GM23338 (cell line): ENCODE measurements at regions not wholly inside any gene's neighbourhood (a gene's known extent, or its start where the extent isn't known, plus 50 kb on each side); places are given as distances from the start of the nearest gene placed in this dataset.

Source experiments
- CREB1 ChIP-seq: fragments of 250-450 bp; sonication (Bioruptor Pico); IDR thresholded peaks from 2 replicates; pipeline ENCODE4 v1.5.0; 2020; ENCODE audit warnings: low read depth, mild to moderate bottlenecking, moderate library complexity
- CTCF ChIP-seq, 2 experiments: fragments of 200-600 bp in 1 of 2; sonication (generic) in 1 of 2; conservative IDR thresholded peaks; 2 replicates each; pipeline versions ENCODE4 v1.5.1 to v1.6.1; 2016 to 2017; ENCODE audit warnings: antibody characterized with exemption in 2 of 2, low read depth in 2 of 2, mild to moderate bottlenecking in 2 of 2, moderate library complexity in 1 of 2
- EZH2 ChIP-seq: fragments of 200-600 bp; sonication (generic); IDR thresholded peaks from one replicate; pipeline ENCODE4 v1.8.0; 2017; ENCODE audit warnings: antibody characterized with exemption, mild to moderate bottlenecking, low read depth; ENCODE audit not compliant: unreplicated experiment
- EZH2phosphoT487 ChIP-seq: fragments of 200-600 bp; sonication (generic); IDR thresholded peaks from one replicate; pipeline ENCODE4 v1.8.1; 2018; ENCODE audit warnings: antibody characterized with exemption; ENCODE audit not compliant: unreplicated experiment
- NANOG ChIP-seq: IDR thresholded peaks from 2 replicates; pipeline ENCODE4 v1.6.1; 2016; ENCODE audit warnings: antibody characterized with exemption, borderline replicate concordance
- POLR2AphosphoS5 ChIP-seq: IDR thresholded peaks from 2 replicates; pipeline ENCODE4 v1.6.1; 2016; ENCODE audit warnings: antibody characterized with exemption, low read depth
- REST ChIP-seq: IDR thresholded peaks from one replicate; pipeline ENCODE4 v1.6.1; 2018; ENCODE audit warnings: antibody characterized with exemption; ENCODE audit not compliant: unreplicated experiment
- STAT1 ChIP-seq: IDR thresholded peaks from one replicate; pipeline ENCODE4 v1.6.1; 2016; ENCODE audit warnings: antibody characterized with exemption; ENCODE audit not compliant: unreplicated experiment

- TF ChIP-seq CTCF (conservative IDR thresholded peaks at IDR 0.05; ENCODE audit: low read depth in 2 of 2) (no peak), EZH2 (no peak), REST (no peak), EZH2phosphoT487 (no peak), POLR2AphosphoS5 (no peak), CREB1 (no peak), NANOG (no peak), STAT1 (no peak)
These were observed 399.5 kb downstream of the RMST start for GRCh38 chr12:97862072-97862471.
